Activated gamma-delta T cell treated with anti-CD3 and anti-CD28 coated beads, Interleukin-2, amount 50 U/mL, for 16 hours (primary cell): ENCODE measurements at regions not wholly inside any gene's neighbourhood (a gene's known extent, or its start where the extent isn't known, plus 50 kb on each side); places are given as distances from the start of the nearest gene placed in this dataset.

ENCODE experiments used
- DNase-seq: peaks from one replicate; pipeline ENCODE4 v3.0.0-alpha.2; 2020; ENCODE audit warnings: low read depth

- DNase-seq: no peak
These were observed 73.2 kb upstream of the KLF4 start for GRCh38 chr9:107562798-107563197.

DNA sequence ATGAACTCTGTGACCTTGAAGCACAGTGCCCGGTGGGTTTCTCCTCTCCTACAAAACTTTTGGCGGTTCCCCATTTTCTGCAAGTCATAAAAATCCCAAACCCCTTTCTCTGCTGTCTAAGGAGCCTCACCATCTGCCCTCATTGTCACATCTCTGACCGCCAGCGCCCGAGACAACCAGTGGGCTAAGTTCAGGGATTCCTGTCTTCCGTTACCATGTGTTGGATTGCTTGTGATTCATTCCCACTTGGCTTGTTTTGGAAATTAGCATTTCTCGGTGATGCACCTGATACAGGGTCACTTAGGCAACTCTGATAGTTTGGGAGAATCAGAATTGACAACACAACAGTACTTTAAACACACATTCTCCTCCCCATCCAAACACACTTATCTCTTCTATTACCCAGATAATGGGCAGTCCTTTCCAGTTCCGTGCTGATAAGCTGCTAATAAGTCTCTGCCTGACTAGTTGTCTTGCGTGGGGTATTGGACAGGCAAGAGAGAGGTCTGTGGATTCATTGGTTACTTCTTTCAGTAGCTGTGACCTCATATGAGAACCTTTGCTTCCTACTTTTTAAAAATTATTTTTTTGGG lies 70.0 kb upstream of the KLF4 start:
- no peak for DNase-seq

GRCh38 chr9:107557236-107557990 lies 67.8 kb upstream of the KLF4 start:
- DNase-seq: no peak

DNA sequence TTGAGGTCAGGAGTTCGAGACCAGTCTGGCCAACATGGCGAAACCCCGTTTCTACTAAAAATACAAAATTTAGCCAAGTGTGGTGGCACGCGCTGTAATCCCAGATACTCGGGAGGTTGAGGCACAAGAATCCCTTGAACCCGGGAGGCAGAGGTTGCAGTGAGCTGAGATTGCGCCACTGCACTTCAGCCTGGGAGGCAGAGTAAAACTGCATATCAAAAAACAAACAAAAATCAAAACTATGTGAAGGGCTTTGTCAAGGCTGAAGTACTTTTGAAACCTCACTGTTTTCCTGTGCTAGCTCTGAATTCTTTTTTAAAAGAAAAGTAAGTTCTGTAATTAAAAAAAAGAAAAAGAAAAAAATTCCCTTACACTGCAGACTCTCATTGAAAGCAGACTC lies 65.1 kb upstream of the KLF4 start:
- no peak for DNase-seq

DNA sequence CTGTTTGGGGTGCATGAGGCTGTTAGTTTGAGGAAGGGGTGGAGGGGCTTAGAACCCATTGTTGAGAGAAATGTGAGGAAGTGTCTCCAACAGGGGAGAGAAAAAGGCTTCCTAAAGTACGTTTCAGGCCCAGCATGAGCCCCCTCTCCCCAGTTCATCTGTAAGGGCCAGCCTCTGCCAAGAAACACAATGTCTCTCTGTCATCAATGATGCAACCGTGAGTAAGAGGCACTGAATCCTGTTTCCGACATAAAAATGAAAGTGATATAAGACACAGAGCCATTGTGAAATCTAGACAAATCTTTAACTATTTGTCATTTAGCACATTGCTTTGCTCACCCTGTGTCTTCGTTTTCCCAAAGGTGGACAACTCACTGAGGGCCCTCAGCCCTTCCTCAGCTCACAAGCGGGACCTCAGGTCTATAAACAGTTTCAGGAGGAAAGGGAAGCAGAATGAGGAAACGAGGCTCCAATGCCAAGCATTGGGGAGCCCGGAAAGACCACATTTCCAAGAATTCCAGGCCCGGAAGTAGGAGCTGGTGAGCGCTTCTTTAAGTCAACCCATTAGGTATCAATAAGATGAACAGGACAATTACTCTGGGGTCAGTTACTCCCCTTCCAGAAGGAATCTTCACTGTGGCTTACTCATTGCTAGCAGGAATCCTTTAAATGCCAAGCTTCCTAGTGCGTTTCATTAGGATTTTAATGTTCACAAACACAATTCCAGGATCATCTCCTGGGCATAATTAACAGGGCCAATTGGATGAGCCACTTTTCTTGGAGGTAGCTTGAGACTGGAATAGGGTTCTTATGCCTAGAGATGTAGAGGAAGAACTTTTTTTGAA lies 59.0 kb upstream of the KLF4 start:
- DNase-seq: no peak

DNA sequence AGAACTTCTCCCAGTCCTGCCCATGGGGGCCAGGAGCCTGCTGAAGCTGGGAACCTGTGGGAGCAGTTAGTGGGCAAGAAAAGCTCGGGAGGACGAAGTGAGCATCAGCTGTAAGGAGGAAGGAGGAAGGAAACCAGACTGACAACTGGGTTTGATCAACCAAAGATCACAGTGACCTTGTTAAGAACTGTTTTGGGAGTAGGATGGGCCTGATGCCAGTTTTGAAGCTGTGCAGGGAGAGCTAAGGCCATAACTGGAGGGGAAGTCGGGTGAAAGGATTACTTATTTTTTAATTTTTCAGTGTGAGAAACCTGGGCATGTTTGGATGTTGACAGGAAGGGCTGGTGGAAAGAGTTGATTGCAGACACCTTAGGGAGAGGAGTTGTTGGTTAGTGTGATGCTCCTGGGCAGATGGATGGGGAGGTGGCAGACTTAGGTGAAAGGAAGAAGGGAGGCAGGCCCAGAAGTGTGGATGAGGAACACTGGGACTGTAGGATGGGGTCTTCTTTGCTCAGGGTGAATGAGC lies 58.3 kb upstream of the KLF4 start:
- DNase-seq: no peak

- no peak for DNase-seq
These were observed 57.7 kb upstream of the KLF4 start for GRCh38 chr9:107547303-107547702.

DNA sequence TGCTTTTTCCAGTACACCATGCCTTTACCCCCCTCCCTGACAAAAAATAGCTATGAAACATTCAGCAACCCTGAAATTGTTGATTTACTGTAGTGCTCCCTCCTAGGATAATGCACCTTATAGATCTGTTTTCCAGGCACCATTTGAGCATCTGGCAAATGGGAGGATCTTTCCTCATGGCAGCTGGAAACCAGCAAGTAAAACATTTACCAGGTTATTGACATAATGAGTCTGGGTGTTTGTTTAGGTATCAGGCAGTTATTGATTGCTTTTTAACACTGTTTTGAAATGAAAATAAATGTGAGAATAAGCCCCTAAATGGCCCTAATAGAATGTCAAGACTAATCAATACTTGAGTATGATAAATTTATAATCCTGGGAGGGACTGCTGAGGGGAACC lies 57.3 kb upstream of the KLF4 start:
- no peak for DNase-seq

- no peak for DNase-seq
These were observed 55.5 kb upstream of the KLF4 start for GRCh38 chr9:107545036-107545435.

DNA sequence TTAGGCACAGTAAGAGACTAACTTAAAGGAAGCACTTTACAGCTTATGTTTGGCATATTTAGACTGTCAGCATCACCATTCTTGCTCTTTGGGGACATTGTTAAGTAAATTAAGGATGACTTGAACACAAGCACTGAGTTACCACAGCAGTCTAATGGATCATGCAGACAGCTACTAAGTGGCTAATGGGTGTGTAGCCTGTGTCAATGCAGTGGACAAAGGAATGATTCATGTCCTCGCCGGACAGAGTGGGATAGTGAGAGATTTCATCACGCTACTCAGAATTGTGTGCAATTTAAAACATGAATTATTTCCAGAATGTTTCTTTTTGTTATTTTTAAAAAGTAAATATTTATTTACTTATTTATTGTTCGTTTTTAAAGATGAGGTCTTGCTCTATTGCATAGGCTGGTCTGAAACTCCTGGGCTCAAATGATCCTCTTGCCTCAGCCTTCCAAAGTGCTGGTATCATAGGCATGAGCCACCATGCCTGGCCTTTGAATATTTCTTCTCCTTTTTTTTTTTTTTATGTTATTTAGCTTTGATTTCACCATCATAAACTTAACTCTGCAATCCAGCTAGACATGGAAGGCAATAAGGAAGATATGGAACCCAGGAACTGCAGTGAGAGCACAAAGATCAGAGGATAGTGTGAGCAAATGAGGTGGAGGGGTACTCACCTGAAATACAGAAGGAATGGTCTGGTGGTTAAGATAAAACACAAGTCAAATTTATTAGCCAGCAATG lies 53.0 kb upstream of the KLF4 start:
- DNase-seq: no peak

DNA sequence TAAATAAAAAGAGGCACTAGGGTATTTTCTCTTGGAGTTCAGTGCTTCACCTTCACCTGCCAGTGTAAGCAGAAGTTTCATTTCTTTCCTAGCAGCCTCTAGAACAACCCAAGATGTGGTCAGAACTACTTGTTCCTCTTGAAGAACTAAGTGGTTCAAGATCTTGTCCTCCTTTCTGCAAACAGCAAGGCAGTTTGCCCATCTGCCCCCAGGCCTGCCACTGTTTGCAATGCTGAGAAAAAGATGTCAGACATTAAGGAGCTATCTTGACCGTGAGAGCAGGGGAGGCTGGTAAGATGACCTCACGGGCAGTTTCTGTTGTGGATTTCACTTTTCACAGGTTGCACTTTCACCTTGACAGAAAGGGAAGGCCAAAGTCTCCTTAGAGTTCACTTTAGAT lies 52.0 kb upstream of the KLF4 start:
- DNase-seq: no peak

GRCh38 chr9:107540164-107540561 lies 50.6 kb upstream of the KLF4 start:
- no peak for DNase-seq

DNA sequence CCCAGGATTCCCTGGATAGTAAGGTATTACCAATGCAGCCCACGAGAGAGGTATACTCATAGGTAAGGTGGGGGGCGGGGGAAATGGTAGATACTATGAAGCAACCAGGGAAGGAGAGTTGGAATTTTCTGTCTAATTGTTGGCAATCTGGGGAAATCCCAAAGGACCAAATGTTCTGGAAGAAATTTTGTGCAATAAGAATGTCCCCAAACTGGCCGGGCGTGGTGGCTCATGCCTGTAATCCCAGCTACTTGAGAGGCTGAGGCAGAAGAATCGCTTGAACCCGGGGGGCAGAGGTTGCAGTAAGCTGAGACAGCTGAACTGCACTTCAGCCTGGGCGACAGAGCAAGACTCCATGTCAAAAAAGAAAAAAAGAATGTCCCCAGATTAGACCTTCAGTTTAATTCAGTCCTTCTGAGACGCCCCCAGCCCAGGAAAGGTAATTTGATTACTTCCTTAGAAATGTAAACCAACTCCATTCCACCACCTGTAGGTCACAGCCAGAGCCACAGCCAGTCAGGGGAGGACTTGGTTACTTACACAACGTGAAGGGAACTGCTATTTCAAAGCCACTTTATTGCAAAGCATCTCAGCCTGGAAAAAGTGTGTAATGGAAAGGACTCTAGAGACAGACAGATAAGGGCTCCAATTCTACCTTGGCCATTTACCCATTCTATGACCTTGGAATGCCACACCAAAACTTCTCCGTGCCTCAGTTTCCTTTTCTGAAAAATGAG lies 50.0 kb upstream of the KLF4 start:
- no peak for DNase-seq
